Choroid plexus epithelial cell (primary cell): ENCODE measurements at regions not wholly inside any gene's neighbourhood (a gene's known extent, or its start where the extent isn't known, plus 50 kb on each side); places are given as distances from the start of the nearest gene placed in this dataset.

Experiments
- DNase-seq: peaks from one replicate; pipeline ENCODE4 v3.0.0-alpha.2; 2010; ENCODE audit warnings: low read depth
- H3K4me3 ChIP-seq: 2 replicates; pipeline ENCODE4 v1.5.1; 2011; ENCODE audit warnings: low read depth, mild to moderate bottlenecking, control low read depth, low read length, moderate library complexity
- TF ChIP-seq, protein P1 (sequence below): conservative IDR thresholded peaks from 2 replicates; pipeline ENCODE4 v1.5.1; 2011; ENCODE audit warnings: low read depth, mild to moderate bottlenecking, control low read depth, inconsistent platforms, low read length, moderate library complexity

DNA sequence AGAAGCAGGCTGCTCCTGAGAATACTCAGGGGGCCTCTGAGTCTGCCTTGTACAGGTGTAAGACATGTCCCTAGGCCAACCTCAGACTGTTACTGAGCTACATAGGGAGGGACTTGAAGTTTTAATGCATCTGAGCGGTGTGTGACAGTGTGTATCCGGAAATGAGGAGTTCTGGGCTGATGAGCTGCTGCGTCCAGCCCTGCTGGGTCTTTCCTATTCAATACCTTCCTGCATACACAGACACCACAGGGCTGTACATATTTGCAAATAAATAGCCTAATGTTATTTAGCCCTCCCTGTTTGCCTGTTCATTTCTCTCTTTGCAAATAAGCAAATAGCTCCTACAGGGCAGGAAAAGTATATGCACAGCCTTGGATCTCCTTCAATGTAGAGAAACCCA is 134.7 kb upstream of the KIRREL3 start:
- TF ChIP-seq, protein P1, sequence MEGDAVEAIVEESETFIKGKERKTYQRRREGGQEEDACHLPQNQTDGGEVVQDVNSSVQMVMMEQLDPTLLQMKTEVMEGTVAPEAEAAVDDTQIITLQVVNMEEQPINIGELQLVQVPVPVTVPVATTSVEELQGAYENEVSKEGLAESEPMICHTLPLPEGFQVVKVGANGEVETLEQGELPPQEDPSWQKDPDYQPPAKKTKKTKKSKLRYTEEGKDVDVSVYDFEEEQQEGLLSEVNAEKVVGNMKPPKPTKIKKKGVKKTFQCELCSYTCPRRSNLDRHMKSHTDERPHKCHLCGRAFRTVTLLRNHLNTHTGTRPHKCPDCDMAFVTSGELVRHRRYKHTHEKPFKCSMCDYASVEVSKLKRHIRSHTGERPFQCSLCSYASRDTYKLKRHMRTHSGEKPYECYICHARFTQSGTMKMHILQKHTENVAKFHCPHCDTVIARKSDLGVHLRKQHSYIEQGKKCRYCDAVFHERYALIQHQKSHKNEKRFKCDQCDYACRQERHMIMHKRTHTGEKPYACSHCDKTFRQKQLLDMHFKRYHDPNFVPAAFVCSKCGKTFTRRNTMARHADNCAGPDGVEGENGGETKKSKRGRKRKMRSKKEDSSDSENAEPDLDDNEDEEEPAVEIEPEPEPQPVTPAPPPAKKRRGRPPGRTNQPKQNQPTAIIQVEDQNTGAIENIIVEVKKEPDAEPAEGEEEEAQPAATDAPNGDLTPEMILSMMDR = no peak
- DNase-seq = no peak
- no peak overlapping the region for H3K4me3 ChIP-seq

DNA sequence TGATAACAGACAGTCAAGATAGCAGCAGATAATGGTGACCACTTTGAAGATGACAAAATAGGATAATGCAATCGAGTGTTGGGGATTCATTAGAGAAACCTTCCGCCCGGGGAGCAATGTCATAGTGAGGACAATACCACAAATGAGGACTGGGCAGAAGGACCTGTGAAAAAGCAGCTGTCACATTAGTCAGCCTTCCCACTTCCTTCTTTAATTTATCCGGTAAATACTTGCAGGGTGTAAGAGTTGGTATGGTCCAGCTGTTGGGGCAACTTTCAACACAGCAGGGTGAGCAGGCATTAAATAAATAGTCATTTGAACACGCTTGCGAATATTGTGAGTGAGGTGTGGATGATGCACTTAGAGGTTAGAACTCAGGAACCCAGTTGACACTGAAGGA is 132.5 kb upstream of the KIRREL3 start:
- DNase-seq = no peak
- H3K4me3 ChIP-seq = no peak overlapping the region
- TF ChIP-seq, protein P1 = no peak

DNA sequence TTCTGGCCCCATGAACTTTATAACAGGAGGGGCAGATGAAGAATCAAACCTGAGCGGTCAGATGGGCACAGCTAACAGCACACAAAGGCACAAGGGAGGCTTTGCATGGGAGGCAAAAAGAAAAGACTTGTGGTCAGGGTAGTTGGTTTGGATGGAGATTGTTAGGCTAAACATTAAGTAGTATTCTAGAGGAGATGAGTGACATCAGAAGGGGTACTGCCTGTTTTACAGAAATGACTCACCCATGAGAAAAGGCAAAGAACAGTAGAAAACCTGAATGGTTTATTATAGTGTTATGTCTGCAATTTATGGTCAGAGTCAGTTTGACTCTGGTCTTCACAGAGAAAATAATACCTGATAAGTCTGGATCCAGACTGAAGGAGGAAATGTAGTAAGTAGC is 129.8 kb upstream of the KIRREL3 start:
- DNase-seq = no peak
- TF ChIP-seq, protein P1 = no peak
- no peak overlapping the region for H3K4me3 ChIP-seq

DNA sequence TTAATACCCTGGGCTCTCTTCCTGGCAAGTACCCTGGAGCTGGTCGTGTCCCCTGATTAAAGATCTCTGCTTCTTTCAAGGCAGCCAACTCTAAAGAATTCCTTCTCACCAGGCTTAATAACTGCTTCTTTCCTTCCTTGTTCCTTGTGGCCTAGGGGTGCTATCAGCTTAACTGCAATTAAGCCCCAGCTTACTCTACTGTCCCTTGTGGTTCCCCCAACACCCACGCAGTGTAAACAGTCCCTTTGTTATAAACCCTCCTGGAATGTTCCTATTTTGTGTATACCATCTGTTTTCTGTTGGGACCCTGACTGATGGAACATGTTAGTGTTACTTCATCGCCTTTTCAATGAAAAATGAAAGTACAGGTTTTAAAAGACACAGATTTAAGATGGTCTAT is 126.4 kb upstream of the KIRREL3 start:
- no peak overlapping the region for H3K4me3 ChIP-seq
- TF ChIP-seq, protein P1 = no peak
- no peak for DNase-seq

DNA sequence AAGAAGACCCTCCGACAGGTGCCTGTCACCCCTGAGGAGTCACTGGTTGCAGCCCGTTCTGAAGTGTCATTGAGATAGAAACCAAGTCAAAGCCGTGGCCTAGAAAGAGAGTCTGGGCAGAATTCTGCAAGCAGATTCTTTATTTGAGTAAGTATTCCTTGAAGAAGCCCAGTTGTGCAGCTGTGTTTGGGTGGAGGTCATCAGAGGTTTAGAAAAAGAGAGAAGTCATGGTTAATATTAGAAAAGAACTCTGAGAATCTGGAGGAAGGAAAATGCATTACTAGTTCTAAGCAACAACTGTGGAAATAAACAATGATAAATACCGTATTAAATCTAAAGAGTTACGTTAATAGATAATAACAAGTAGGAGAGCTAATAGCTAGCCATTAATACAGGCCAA is 118.8 kb upstream of the KIRREL3 start:
- DNase-seq = no peak
- TF ChIP-seq, protein P1 = no peak
- H3K4me3 ChIP-seq = no peak overlapping the region

DNA sequence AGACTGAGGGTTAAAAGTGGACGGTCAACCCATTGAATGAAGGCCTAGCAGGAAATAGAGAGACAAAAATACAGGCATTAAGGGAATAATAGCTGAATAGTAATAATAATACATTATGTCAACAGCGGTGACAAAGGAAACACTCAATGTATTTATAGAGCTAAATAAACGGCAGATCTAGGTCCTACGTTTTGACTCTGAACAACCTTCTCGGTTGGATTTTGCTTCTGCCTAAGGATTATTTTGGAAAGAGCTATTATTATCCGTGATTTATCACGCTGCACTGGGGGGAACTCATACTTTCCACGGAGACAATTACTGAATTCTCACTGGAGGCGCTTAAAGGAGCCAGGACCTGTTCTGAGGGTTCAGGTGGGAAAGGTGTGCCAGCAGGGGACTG is 118.2 kb upstream of the KIRREL3 start:
- no peak for DNase-seq
- no peak overlapping the region for H3K4me3 ChIP-seq
- TF ChIP-seq, protein P1 = no peak

DNA sequence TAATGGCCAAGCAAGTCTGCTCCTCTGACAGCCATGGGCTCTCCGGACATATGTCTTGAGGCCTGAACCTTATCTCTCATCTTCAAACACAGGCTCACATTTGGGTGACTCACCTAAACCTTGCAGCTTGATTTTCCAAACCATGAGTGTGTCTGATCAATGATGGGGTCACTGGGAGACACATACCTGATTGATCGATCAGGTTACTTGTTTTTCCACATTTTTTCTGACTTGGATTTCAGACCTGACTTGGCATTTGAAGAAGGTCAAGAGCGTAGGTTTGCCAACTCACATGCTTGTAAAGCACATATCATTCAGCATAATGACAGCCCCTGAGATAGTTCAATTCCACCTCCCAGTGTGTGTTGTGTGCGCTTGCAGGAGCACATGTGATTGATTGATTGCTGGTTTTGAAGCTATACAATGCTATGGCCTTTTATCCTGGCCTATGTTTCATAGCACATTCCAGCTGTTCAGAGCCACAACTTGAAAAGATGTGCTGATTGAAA is 116.7 kb upstream of the KIRREL3 start:
- no peak overlapping the region for H3K4me3 ChIP-seq
- no peak for DNase-seq
- TF ChIP-seq, protein P1 = no peak
